BLaER1 (cell line): ENCODE measurements at regions not wholly inside any gene's neighbourhood (a gene's known extent, or its start where the extent isn't known, plus 50 kb on each side); places are given as distances from the start of the nearest gene placed in this dataset.

ENCODE experiments used
- H3K27ac ChIP-seq: shearing (Covaris generic); formaldehyde crosslinking; 2 replicates; pipeline ENCODE4 v1.8.1; 2022
- H3K27me3 ChIP-seq: shearing (Covaris generic); formaldehyde crosslinking; 2 replicates; pipeline ENCODE4 v1.8.1; 2022
- H3K36me3 ChIP-seq: shearing (Covaris generic); formaldehyde crosslinking; 2 replicates; pipeline ENCODE4 v1.8.1; 2022
- H3K4me1 ChIP-seq: shearing (Covaris generic); formaldehyde crosslinking; 2 replicates; pipeline ENCODE4 v1.8.1; 2022
- H3K4me2 ChIP-seq: shearing (Covaris generic); formaldehyde crosslinking; 2 replicates; pipeline ENCODE4 v1.8.1; 2022
- H3K4me3 ChIP-seq: shearing (Covaris generic); formaldehyde crosslinking; 2 replicates; pipeline ENCODE4 v1.8.1; 2022
- H3K9ac ChIP-seq: shearing (Covaris generic); formaldehyde crosslinking; 2 replicates; pipeline ENCODE4 v1.8.1; 2022
- H3K9me3 ChIP-seq: shearing (Covaris generic); formaldehyde crosslinking; 2 replicates; pipeline ENCODE4 v1.8.1; 2022
- H4K20me1 ChIP-seq: shearing (Covaris generic); formaldehyde crosslinking; 2 replicates; pipeline ENCODE4 v1.8.1; 2022
- Cebpa-rat ChIP-seq: shearing (Covaris generic); IDR thresholded peaks from 2 replicates; pipeline ENCODE4 v1.8.1; 2022

DNA sequence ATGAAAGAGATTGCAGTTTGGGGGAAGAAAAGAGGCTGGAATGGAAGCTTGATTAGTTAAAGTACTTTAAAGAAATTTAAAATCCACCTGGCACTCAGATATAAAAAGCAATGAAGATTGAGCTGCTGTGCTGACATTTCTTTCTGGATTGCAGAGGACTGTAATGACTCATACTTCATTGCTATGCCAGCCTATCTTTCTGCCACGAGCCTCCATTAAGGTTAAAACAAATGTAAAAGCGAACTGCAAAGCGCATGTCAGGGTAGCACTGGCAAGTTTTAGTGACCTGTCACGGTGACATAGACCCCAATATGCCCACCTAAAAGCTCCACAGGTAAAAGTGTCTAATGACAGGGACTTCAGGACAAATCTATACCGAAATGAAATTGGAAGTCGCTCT, 449.6 kb downstream of the C6orf118 start:
- no peak for TF ChIP-seq Cebpa-rat
- H3K27me3 ChIP-seq: no peaks in the 10 kb centered on the region
- H4K20me1 ChIP-seq: no peaks in the 10 kb centered on the region
- no peak overlapping the region for H3K27ac ChIP-seq
- H3K4me2 ChIP-seq: no peak overlapping the region
- H3K9ac ChIP-seq: no peak overlapping the region
- H3K4me1 ChIP-seq: no peaks in the 10 kb centered on the region
- H3K9me3 ChIP-seq: no peaks in the 10 kb centered on the region
- no peaks in the 10 kb centered on the region for H3K36me3 ChIP-seq
- no peak overlapping the region for H3K4me3 ChIP-seq

DNA sequence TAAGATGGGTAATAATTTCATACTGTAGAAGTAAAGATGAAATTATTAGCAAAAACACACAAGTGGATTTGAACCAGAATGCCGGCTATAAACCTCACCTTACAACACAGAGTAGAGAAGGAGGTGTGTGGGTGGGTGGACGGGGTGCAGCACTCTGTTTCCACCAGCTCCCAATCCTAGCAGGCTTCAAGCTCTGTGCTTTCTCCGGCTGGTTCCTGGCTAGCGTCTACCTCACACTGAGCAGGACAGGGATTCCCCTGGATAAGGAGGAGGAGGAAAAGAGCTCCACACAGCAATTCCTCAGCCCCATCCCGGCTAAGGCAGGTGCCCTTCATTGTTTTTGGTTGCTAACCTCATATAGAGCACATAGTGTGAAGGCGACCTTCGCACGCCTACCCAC, 453.3 kb downstream of the C6orf118 start:
- H3K9me3 ChIP-seq: no peaks in the 10 kb centered on the region
- no peaks in the 10 kb centered on the region for H3K27me3 ChIP-seq
- no peaks in the 10 kb centered on the region for H4K20me1 ChIP-seq
- no peak overlapping the region for H3K9ac ChIP-seq
- H3K4me1 ChIP-seq: no peaks in the 10 kb centered on the region
- no peak overlapping the region for H3K4me2 ChIP-seq
- no peak for TF ChIP-seq Cebpa-rat
- no peaks in the 10 kb centered on the region for H3K36me3 ChIP-seq
- H3K27ac ChIP-seq: no peak overlapping the region
- no peak overlapping the region for H3K4me3 ChIP-seq

DNA sequence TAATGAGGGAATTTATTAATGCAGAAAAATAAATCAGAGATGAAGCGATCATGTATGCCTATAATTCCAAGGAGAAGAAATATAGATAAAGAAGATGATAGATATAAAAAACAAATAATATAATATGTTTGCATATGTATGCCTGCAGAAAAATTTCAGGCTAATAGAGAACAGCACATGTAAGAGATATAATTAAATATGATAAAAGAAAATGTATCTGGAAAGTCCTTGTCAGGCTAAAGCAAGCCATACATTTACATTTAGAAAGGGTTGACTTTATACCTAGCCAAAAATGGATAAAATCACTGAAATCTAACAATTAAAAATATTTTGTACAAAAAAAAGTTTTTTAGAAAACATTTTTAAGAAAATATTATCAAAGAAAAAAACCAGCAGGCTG, 454.1 kb downstream of the C6orf118 start:
- H3K4me2 ChIP-seq: no peak overlapping the region
- H3K9me3 ChIP-seq: no peaks in the 10 kb centered on the region
- no peak for TF ChIP-seq Cebpa-rat
- H3K4me1 ChIP-seq: no peaks in the 10 kb centered on the region
- H3K9ac ChIP-seq: no peak overlapping the region
- H3K36me3 ChIP-seq: no peaks in the 10 kb centered on the region
- H3K27ac ChIP-seq: no peak overlapping the region
- no peak overlapping the region for H3K4me3 ChIP-seq
- H3K27me3 ChIP-seq: no peaks in the 10 kb centered on the region
- H4K20me1 ChIP-seq: no peaks in the 10 kb centered on the region

DNA sequence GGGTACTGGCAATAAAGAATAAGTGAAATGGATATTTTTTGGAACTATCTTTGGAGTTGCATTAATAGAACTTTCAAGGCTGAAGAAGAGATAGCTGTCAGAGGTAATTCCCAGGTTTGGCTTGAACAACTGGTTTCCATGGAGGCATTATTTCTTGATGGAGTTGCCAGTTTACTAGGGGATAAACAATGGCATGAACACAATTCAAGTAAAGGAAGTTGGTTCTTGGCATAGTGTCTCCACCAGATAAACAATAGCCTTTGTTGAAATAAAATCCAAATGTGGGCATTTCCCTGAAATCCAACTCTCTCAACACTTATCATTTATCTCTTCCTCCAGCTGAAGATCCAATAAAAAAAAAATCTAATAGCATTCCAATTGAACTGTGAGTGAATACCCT, 454.9 kb downstream of the C6orf118 start:
- H3K27ac ChIP-seq: no peak overlapping the region
- TF ChIP-seq Cebpa-rat: no peak
- H3K4me2 ChIP-seq: no peak overlapping the region
- no peaks in the 10 kb centered on the region for H4K20me1 ChIP-seq
- H3K27me3 ChIP-seq: no peaks in the 10 kb centered on the region
- no peaks in the 10 kb centered on the region for H3K36me3 ChIP-seq
- no peak overlapping the region for H3K4me3 ChIP-seq
- H3K4me1 ChIP-seq: no peaks in the 10 kb centered on the region
- H3K9me3 ChIP-seq: no peaks in the 10 kb centered on the region
- no peak overlapping the region for H3K9ac ChIP-seq

DNA sequence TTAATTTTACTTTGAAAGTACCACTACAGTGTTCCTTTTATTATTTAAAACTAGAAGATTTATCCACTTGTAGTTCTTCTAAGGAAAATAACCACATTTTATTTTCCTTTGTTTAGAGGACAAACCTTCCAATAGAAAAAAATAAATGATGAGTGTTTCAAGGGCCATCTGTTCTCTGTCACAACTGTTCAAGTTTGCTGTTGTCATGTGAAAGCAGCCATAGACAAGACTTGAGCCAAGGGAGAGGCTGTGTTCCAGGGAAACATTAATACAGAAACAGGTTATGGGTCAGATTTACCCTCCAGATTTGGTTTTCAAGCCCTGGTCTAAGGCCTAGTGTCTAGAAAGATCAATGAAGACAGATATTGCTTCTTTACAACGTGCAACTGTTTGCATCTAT, 463.6 kb downstream of the C6orf118 start:
- Histone ChIP-seq H3K4me3 (no peak overlapping the region), H3K27me3 (no peaks in the 10 kb centered on the region), H3K4me2 (no peak overlapping the region), H3K27ac (no peak overlapping the region), H3K9ac (no peak overlapping the region), H3K9me3 (no peaks in the 10 kb centered on the region), H4K20me1 (no peaks in the 10 kb centered on the region), H3K36me3 (no peaks in the 10 kb centered on the region), H3K4me1 (no peaks in the 10 kb centered on the region)
- TF ChIP-seq Cebpa-rat: no peak

DNA sequence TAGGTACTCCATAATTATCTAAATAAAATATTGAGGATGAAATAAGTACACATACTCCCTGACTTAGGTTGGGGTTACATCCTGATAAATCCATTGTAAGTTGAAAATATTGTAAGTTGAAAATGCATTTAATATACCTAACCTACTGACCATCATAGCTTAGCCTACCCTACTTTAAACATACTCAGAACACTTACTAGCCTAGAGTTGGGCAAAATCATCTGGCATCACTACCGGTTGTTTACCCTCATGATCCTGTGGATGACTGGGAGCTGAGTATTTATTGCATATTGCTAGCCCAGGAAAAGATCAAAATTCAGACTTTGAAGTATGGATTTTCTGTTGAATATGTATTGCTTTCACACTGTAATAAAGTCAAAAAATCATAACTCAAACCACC, 467.3 kb downstream of the C6orf118 start:
- TF ChIP-seq Cebpa-rat: no peak
- no peaks in the 10 kb centered on the region for H3K36me3 ChIP-seq
- H3K9me3 ChIP-seq: no peaks in the 10 kb centered on the region
- H3K4me2 ChIP-seq: no peak overlapping the region
- no peak overlapping the region for H3K9ac ChIP-seq
- no peak overlapping the region for H3K4me3 ChIP-seq
- no peaks in the 10 kb centered on the region for H3K4me1 ChIP-seq
- no peaks in the 10 kb centered on the region for H3K27me3 ChIP-seq
- no peaks in the 10 kb centered on the region for H4K20me1 ChIP-seq
- H3K27ac ChIP-seq: no peak overlapping the region

DNA sequence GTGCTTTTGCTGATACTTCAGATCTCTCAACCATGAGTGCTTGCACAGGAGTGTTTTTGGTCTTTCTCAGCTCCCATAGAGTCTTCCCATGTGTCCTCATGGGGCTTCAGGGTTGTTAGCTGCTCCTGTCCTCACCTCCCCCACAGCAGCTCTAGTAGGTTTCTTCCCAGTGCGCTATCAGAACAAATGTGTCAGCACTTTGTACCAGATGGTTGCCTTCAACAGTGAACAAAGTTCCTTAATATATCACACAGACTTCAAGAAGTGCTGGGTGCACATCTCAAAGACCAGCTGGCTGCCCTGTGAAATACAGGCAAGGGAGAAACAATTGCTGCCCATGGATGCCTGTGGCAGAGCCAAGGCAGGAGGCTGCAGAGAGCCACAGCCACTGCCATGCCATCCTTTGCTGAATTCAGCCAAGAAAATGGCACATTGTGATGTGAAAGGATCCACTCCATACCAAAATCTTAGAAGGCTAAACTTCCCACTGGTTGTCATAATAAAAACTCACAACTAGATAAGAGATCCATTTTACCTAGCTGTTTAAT, 471.3 kb downstream of the C6orf118 start:
- no peaks in the 10 kb centered on the region for H3K4me1 ChIP-seq

DNA sequence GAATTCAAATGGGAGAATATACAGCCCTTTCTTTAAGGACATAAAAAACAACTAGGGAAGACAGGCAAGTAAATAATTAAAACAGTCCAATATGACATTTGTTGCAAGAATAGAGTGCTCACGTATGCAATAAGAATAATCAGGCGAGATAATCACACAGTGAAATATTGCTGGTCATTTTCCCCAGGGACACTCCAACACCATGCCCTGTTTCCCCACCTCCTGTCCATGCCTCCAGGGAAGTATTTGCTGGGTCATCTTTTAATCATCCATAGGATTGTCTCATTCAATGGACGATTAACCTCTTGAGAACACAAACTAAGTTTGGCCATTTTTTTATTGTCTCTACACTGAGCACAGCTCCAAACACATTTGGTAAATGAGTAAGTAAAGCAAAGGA, 472.9 kb downstream of the C6orf118 start:
- no peak for TF ChIP-seq Cebpa-rat
- no peak overlapping the region for H3K9ac ChIP-seq
- H3K27ac ChIP-seq: no peak overlapping the region
- H3K4me2 ChIP-seq: no peak overlapping the region
- H3K9me3 ChIP-seq: no peaks in the 10 kb centered on the region
- H3K36me3 ChIP-seq: no peaks in the 10 kb centered on the region
- no peaks in the 10 kb centered on the region for H3K4me1 ChIP-seq
- no peak overlapping the region for H3K4me3 ChIP-seq
- H4K20me1 ChIP-seq: no peaks in the 10 kb centered on the region
- no peaks in the 10 kb centered on the region for H3K27me3 ChIP-seq

More for the DNA sequence above, 471.3 kb downstream of the C6orf118 start:
- Histone ChIP-seq H3K4me3 (no peak overlapping the region), H3K36me3 (no peaks in the 10 kb centered on the region), H4K20me1 (no peaks in the 10 kb centered on the region), H3K9ac (no peak overlapping the region), H3K4me2 (no peak overlapping the region), H3K27me3 (no peaks in the 10 kb centered on the region), H3K9me3 (no peaks in the 10 kb centered on the region), H3K27ac (no peak overlapping the region)
- TF ChIP-seq Cebpa-rat: no peak

DNA sequence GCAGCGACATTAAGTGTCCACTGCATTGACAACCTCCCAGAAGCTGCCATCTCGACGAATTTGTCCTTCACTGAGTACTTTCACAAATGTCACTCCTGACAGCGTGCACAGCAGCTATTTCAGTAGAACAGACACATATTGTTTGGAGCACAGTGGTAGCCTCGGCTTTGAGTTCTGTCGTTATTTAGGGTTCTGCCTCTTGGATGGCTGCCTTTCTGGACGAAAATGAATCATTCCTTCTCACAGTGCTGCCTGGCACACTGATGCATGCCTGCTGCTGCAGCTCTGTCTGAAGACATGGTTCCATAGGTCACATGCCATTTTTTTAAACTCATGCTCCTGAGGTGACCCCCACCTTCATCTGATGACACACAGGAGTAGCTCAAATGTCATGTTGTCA, 477.0 kb downstream of the C6orf118 start:
- TF ChIP-seq Cebpa-rat: no peak
- Histone ChIP-seq H3K36me3 (no peaks in the 10 kb centered on the region), H3K4me1 (no peaks in the 10 kb centered on the region), H4K20me1 (no peaks in the 10 kb centered on the region), H3K9ac (no peak overlapping the region), H3K4me3 (no peak overlapping the region), H3K27ac (no peak overlapping the region), H3K9me3 (no peaks in the 10 kb centered on the region), H3K27me3 (no peaks in the 10 kb centered on the region), H3K4me2 (no peak overlapping the region)

DNA sequence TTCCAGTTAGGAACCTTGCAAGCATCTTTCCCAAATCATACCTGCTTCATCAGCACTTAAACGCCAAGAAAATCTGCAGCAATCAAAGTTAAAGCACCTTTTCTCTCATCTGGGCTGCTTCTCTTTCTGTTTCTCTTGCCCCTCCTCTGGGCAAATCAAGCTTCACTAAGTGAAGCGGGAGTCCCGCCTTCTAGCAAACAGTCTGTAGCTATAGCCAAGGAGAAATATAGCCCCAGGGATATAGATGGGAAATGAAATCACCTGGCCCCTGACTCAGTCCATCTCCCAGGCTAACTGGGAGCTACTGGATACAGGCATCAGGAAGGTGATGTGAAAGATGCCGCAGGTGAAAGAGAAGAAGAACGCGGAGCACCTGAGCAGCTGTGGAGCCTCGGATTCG, 481.9 kb downstream of the C6orf118 start:
- no peak overlapping the region for H3K27ac ChIP-seq
- H3K4me2 ChIP-seq: no peak overlapping the region
- no peak for TF ChIP-seq Cebpa-rat
- H3K4me1 ChIP-seq: no peaks in the 10 kb centered on the region
- H3K4me3 ChIP-seq: no peak overlapping the region
- H3K9ac ChIP-seq: no peak overlapping the region
- no peaks in the 10 kb centered on the region for H3K36me3 ChIP-seq
- H3K9me3 ChIP-seq: no peaks in the 10 kb centered on the region
- H4K20me1 ChIP-seq: no peaks in the 10 kb centered on the region
- H3K27me3 ChIP-seq: no peaks in the 10 kb centered on the region

DNA sequence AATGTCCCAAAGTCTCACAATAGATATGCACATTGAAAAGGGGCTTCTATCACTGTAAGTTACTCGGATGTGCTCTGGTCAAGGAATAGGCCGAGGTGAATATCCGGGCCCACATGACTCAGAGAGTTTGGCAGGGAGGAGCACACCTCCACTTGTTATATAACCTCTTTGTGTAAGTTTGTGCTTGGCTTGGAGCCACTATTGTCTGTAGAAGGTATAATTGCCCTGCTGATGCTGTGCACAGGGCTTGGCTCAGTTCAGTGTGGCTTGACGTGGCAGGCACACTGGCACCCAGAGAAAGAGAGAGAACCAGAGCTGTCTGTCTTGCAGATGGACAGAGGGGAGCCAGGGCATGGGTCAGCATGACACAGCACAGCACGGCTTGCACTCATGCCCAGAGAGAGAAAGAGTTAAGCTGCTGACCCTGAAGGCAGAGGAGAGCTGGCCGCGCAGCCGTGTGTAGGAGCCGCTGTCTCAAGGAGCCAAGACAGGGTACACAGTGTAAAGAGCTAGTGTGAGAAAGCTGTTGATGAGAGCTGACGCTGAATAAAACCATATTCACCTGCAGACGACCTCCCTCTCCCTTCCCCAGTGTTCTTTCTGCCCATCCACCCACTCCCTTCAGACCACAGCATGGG, 482.5 kb downstream of the C6orf118 start:
- no peaks in the 10 kb centered on the region for H3K9me3 ChIP-seq
- H3K4me1 ChIP-seq: no peaks in the 10 kb centered on the region
- no peaks in the 10 kb centered on the region for H4K20me1 ChIP-seq
- H3K36me3 ChIP-seq: no peaks in the 10 kb centered on the region
- no peak overlapping the region for H3K9ac ChIP-seq
- no peak overlapping the region for H3K27ac ChIP-seq
- no peak for TF ChIP-seq Cebpa-rat
- no peak overlapping the region for H3K4me2 ChIP-seq
- H3K4me3 ChIP-seq: no peak overlapping the region
- H3K27me3 ChIP-seq: no peaks in the 10 kb centered on the region
